B cell (primary cell): ENCODE measurements at regions not wholly inside any gene's neighbourhood (a gene's known extent, or its start where the extent isn't known, plus 50 kb on each side); places are given as distances from the start of the nearest gene placed in this dataset.

Experiments
- ATAC-seq: fragments of 200-7000 bp; cut with Tn5 transposase; one replicate; pipeline ENCODE4 v1.10.0; 2021; ENCODE audit warnings: low read depth, mild to moderate bottlenecking, moderate number of reproducible peaks, moderate library complexity
- CTCF ChIA-PET: fragments of 350-600 bp; sonication (Branson Sonifier 250); formaldehyde crosslinking; loops from one replicate; lab custom pipeline; 2021; ENCODE audit warnings: antibody characterized with exemption, inconsistent platforms; lab: Charles Lee
- POLR2A ChIA-PET: fragments of 350-600 bp; sonication (Branson Sonifier 250); formaldehyde crosslinking; loops from one replicate; lab custom pipeline; 2021; ENCODE audit warnings: antibody characterized with exemption; lab: Charles Lee
- DNase-seq: peaks from one replicate; pipeline ENCODE4 v3.0.0; 2013
- H2AFZ ChIP-seq: 2 replicates; pipeline ENCODE4 v1.6.1; 2012; ENCODE audit warnings: mild to moderate bottlenecking, low read depth, low read length; ENCODE audit not compliant: insufficient read depth, poor library complexity, severe bottlenecking
- H3K27ac ChIP-seq, 2 donors: 1 replicate in 1 of 2; 2 replicates in 1 of 2; pipeline ENCODE4 v1.5.1; 2012 to 2013; ENCODE audit warnings: low read length in 2 of 2, mild to moderate bottlenecking in 2 of 2, moderate library complexity in 1 of 2
- H3K27me3 ChIP-seq, 4 experiments: fragments of 200-600 bp in 1 of 4; sonication (generic) in 1 of 4; replicated peaks in 1 of 4; 1 replicate in 2 of 4; 2 replicates in 2 of 4; pipeline versions ENCODE4 v1.6.1 to v1.7.0; 2013 to 2016; ENCODE audit warnings: low read length in 3 of 4, mild to moderate bottlenecking in 2 of 4, mixed read lengths in 1 of 4, moderate library complexity in 1 of 4; ENCODE audit not compliant: insufficient read depth in 4 of 4, control insufficient read depth in 3 of 4; ENCODE audit errors: control extremely low read depth in 1 of 4
- H3K36me3 ChIP-seq, 2 experiments: replicated peaks in 1 of 2; 1 replicate in 1 of 2; 2 replicates in 1 of 2; pipeline versions ENCODE4 v1.6.1 to v1.7.1; 2013; ENCODE audit warnings: low read length in 1 of 2; ENCODE audit not compliant: insufficient read depth in 2 of 2, control insufficient read depth in 1 of 2; ENCODE audit errors: control extremely low read depth in 1 of 2, extremely low read depth in 1 of 2
- H3K4me1 ChIP-seq, 2 donors: fragments of 200-600 bp in 1 of 2; sonication (generic) in 1 of 2; 1 replicate in 1 of 2; 2 replicates in 1 of 2; pipeline versions ENCODE4 v1.5.1 to v1.6.1; 2013 to 2017; ENCODE audit warnings: low read length in 2 of 2; ENCODE audit not compliant: control insufficient read depth in 2 of 2, insufficient read depth in 2 of 2
- H3K4me2 ChIP-seq: replicated peaks from 2 replicates; pipeline ENCODE3; 2012; ENCODE audit warnings: mild to moderate bottlenecking, low read depth, low read length; ENCODE audit not compliant: poor library complexity, severe bottlenecking
- H3K4me3 ChIP-seq, 5 experiments: fragments of 200-600 bp in 1 of 5; sonication (generic) in 1 of 5; 1 replicate in 3 of 5; 2 replicates in 2 of 5; pipeline versions ENCODE4 v1.5.1 to v1.7.0; 2011 to 2016; ENCODE audit warnings: low read length in 4 of 5, mild to moderate bottlenecking in 4 of 5, low read depth in 2 of 5, control low read depth in 1 of 5, moderate library complexity in 1 of 5; ENCODE audit not compliant: insufficient read depth in 1 of 5; ENCODE audit errors: control extremely low read depth in 1 of 5, extremely low read depth in 1 of 5
- H3K79me2 ChIP-seq: fragments of 200-600 bp; sonication (generic); one replicate; pipeline ENCODE4 v1.6.0; 2016; ENCODE audit warnings: low read length; ENCODE audit not compliant: control insufficient read depth, insufficient read depth
- H3K9ac ChIP-seq: fragments of 200-600 bp; sonication (generic); 2 replicates; pipeline ENCODE4 v1.6.1; 2017; ENCODE audit warnings: mild to moderate bottlenecking, low read length, moderate library complexity
- H3K9me3 ChIP-seq, 3 donors: one replicate each; pipeline versions ENCODE4 v1.6.1 to v1.7.1; 2013; ENCODE audit warnings: low read length in 2 of 3; ENCODE audit not compliant: control insufficient read depth in 2 of 3, insufficient read depth in 1 of 3; ENCODE audit errors: control extremely low read depth in 1 of 3
- H4K20me1 ChIP-seq: 2 replicates; pipeline ENCODE4 v1.6.0; 2012; ENCODE audit warnings: mild to moderate bottlenecking, low read length; ENCODE audit not compliant: insufficient read depth, control insufficient read depth, poor library complexity, severe bottlenecking
- H3K27ac Mint-ChIP-seq: one replicate; pipeline ENCODE4 v1.8.0; 2021; ENCODE audit warnings: mixed read lengths
- H3K27me3 Mint-ChIP-seq: one replicate; pipeline ENCODE4 v1.8.0; 2021; ENCODE audit warnings: mixed read lengths
- H3K4me1 Mint-ChIP-seq: one replicate; pipeline ENCODE4 v1.8.0; 2021; ENCODE audit warnings: mixed read lengths
- H3K4me3 Mint-ChIP-seq: one replicate; pipeline ENCODE4 v1.8.0; 2021; ENCODE audit warnings: mixed read lengths
- H3K9me3 Mint-ChIP-seq: one replicate; pipeline ENCODE4 v1.8.0; 2022; ENCODE audit warnings: mixed read lengths; ENCODE audit not compliant: insufficient read depth
- CTCF ChIP-seq: fragments of 200-600 bp; IDR thresholded peaks from one replicate; pipeline ENCODE4 v1.8.0; 2022; ENCODE audit warnings: antibody characterized with exemption, mild to moderate bottlenecking
- EZH2 ChIP-seq: IDR thresholded peaks from 2 replicates; pipeline ENCODE4 v1.6.1; 2012; ENCODE audit warnings: borderline replicate concordance, low read depth, mild to moderate bottlenecking, moderate library complexity, low read length; ENCODE audit not compliant: insufficient read depth, poor library complexity, severe bottlenecking
- WGBS: methylation state at CpG from one replicate; pipeline ENCODE4 v1.1.5; 2013; ENCODE audit warnings: missing lambda C conversion rate; ENCODE audit not compliant: insufficient coverage; 5-methylcytosine and 5-hydroxymethylcytosine counted together
- intact Hi-C: fragments of 100-400 bp; cut with micrococcal nuclease; formaldehyde crosslinking; loops from one replicate; pipeline ENCODE4 v1.10.0; 2022

GRCh38 chr16:73413830-73414190 lies 365.9 kb upstream of the ZFHX3 start:
- Histone ChIP-seq H3K9ac (no peak overlapping the region), H3K4me2 (no peak overlapping the region), H3K27me3 (no peaks in the 10 kb centered on the region), H3K9me3 (no peaks in the 10 kb centered on the region), H3K4me1 (no peaks in the 10 kb centered on the region), H4K20me1 (no peaks in the 10 kb centered on the region), H3K4me3 (no peak overlapping the region), H3K79me2 (no peaks in the 10 kb centered on the region), H3K36me3 (no peaks in the 10 kb centered on the region), H2AFZ (no peak overlapping the region), H3K27ac (no peak overlapping the region)
- DNase-seq (no peak), ATAC-seq (no peak)
- ChIA-PET POLR2A (no interaction called here), CTCF (no interaction called here)
- intact Hi-C loops = no loop called here
- no peaks in the 10 kb centered on the region for H3K27me3 Mint-ChIP-seq
- WGBS = no CpG with 5 or more reads among the region's 1 CpG
- H3K4me1 Mint-ChIP-seq = no peaks in the 10 kb centered on the region
- H3K9me3 Mint-ChIP-seq = no peaks in the 10 kb centered on the region
- H3K27ac Mint-ChIP-seq = no peak overlapping the region
- no peak for TF ChIP-seq EZH2
- TF ChIP-seq CTCF = no peak
- no peak overlapping the region for H3K4me3 Mint-ChIP-seq

- Histone ChIP-seq H4K20me1 (no peaks in the 10 kb centered on the region), H2AFZ (no peak overlapping the region), H3K4me1 (no peaks in the 10 kb centered on the region), H3K9ac (no peak overlapping the region), H3K4me2 (no peak overlapping the region), H3K36me3 (no peaks in the 10 kb centered on the region), H3K9me3 (no peaks in the 10 kb centered on the region), H3K27ac (no peak overlapping the region), H3K4me3 (no peak overlapping the region), H3K27me3 (no peaks in the 10 kb centered on the region), H3K79me2 (no peaks in the 10 kb centered on the region)
- ATAC-seq (no peak), DNase-seq (no peak)
- 90% methylated on average over 4 of the region's 6 CpGs for WGBS
- H3K4me3 Mint-ChIP-seq = no peak overlapping the region
- no peak overlapping the region for H3K27ac Mint-ChIP-seq
- intact Hi-C loops = no loop called here
- H3K27me3 Mint-ChIP-seq = no peaks in the 10 kb centered on the region
- CTCF ChIA-PET = no interaction called here
- H3K4me1 Mint-ChIP-seq = no peaks in the 10 kb centered on the region
- POLR2A ChIA-PET = no interaction called here
- no peak for TF ChIP-seq CTCF
- no peak for TF ChIP-seq EZH2
- no peaks in the 10 kb centered on the region for H3K9me3 Mint-ChIP-seq
These were observed 365.3 kb upstream of the ZFHX3 start for GRCh38 chr16:73413091-73413829.
